ENCODE measurements at regions not wholly inside any gene's neighbourhood (a gene's known extent, or its start where the extent isn't known, plus 50 kb on each side); places are given as distances from the start of the nearest gene placed in this dataset.

DNA sequence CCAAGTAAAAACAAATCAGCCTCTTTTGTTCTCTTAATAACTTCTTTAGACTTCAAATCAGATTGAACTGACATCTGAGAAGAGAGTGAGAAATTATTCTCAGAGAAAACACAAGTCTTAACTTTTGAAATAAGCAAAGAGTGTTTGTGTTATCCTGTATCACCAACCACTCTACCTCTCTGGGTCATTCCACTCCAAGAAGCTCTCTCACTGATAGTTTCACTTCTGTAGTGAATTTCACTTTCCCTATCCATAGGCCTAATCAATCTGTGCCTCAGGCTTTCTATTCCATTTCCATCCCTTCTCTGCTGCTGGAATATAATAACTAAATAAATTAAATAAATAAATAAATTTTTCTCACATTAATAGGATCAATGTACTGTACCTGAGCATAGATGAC, 235.0 kb downstream of the HTR1B start:
- TF ChIP-seq POLR2AphosphoS5 (IDR thresholded peaks at IDR 0.05; ENCODE audit: low read depth, low read length) (no peak), POLR2A (IDR thresholded peaks at IDR 0.05; ENCODE audit: low read depth, low read length) (no peak), TAF1 (IDR thresholded peaks at IDR 0.05; ENCODE audit: borderline replicate concordance, low read depth, low read length) (no peak)
